Lung microvascular endothelial cell (primary cell): ENCODE measurements at regions not wholly inside any gene's neighbourhood (a gene's known extent, or its start where the extent isn't known, plus 50 kb on each side); places are given as distances from the start of the nearest gene placed in this dataset.
A peak's percentile ranks its signal among the peaks of the same experiment; 100 is the strongest.
"Not testable (repeated sequence)": the region's sequence is repeated elsewhere in the genome, so short reads cannot be mapped to it uniquely, and the experiment has no call there.

ENCODE experiments used
- DNase-seq, 2 donors: peaks; one replicate each; pipeline versions ENCODE4 v3.0.0 to v3.0.0-alpha.2; 2010; ENCODE audit warnings: low read depth in 2 of 2

GRCh38 chr16:34743115-34743514 is 1283.7 kb downstream of the TP53TG3F start:
- DNase-seq: no peak

GRCh38 chr16:34758835-34759234 is 1299.4 kb downstream of the TP53TG3F start:
- no peak for DNase-seq

GRCh38 chr16:34791835-34792234 is 1332.4 kb downstream of the TP53TG3F start:
- not testable (repeated sequence) for DNase-seq

DNA sequence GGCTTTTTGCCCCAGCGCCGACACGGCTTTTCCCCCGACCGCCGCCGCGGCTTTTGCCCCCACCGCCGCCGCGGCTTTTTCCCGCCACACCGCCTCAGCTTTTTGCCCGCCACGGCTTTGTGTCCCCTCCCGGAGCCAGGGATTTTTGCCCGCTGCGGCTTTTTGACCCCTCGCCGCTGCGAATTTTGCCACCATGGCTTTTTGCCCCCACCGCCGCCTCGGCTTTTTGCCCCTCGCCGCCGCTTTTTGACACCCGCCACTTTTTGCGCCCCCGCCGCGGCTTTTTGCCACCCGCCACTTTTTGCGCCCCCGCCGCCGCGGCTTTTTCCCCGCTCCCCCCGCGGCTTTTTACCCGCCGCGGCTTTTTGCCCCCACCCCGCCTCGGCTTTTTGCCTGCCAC is 1342.5 kb downstream of the TP53TG3F start:
- no peak for DNase-seq

DNA sequence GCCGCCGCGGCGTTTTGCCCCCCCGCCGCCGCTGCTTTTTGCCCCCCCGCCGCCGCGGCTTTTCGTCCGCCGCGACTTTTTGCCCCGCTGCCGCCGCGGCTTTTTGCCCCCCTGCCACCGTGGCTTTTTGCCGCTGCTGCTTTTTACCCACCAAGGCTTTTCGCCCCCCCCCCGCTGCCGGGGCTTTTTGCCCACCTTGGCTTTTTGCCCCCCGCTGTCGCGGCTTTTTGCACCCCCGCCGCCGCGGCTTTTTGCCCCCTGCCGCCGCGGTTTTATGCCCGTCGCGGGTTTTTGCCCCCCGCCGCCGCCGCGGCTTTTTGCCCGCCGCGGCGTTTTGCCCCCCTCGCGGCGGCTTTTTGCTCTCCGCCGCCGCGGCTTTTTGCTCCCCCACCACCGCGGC is 1343.0 kb downstream of the TP53TG3F start:
- no peak for DNase-seq

GRCh38 chr16:34802848-34803599 is 1343.6 kb downstream of the TP53TG3F start:
- DNase-seq: no peak

GRCh38 chr16:34803683-34804416 is 1344.4 kb downstream of the TP53TG3F start:
- peak in 1 of 2 donors; percentile 0 for DNase-seq

DNA sequence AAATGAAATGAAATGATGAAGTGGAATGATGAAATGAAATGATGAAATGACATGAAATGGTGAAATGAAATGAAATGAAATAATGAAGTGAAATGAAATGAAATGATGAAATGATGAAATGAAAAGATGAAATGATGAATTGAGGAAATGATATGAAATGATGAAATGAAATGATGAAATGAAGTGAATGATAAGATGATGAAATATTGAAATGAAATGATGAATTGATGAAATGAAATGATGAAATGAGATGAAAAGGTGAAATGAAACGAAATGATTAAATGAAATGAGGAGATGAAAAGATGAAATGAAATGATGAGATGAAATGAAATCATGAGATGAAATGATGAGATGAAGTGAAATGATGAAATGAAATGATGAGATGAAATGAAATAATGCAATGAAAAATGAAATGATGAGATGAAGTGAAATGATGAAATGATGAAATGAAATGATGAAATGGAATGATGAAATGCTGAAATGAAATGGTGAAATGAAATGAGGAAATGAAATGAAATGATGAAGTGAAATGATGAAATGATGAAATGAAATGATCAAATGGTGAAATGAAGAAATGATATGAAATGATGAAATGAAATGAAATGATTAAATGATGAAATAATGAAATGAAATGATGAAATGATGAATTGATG is 1347.7 kb downstream of the TP53TG3F start:
- DNase-seq: not testable (repeated sequence)

DNA sequence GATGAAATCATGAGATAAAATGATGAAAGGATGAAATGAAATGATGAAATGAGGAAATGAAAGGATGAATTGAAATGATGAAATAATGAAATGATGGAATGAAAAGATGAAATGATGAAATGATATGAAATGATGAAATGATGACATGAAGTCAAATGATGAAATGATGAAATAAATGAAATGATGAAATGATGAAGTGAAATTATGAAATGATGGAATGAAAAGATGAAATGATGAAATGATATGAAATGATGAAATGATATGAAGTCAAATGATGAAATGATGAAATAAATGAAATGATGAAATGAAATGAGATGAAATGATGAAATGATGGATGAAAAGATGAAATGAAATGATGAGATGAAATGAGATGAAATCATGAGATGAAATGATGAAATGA is 1348.4 kb downstream of the TP53TG3F start:
- DNase-seq: not testable (repeated sequence)

DNA sequence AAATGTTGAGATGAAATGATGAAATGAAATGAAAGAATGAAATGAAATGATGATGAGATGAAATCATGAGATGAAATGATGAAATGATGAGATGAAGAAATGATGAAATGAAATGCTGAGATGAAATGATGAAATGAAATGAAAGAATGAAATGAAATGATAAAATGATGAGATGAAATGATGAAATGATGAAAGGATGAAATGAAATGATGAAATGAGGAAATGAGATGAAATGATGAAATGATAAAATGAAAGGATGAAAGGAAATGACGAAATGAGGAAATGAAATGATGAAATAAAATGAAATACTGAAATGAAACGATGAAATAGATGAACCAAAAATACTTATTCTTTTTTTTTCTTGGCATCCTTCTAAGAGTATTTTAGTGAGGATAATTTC is 1349.1 kb downstream of the TP53TG3F start:
- not testable (repeated sequence) for DNase-seq
